Liver (tissue), 8 donors: ENCODE measurements at regions not wholly inside any gene's neighbourhood (a gene's known extent, or its start where the extent isn't known, plus 50 kb on each side); places are given as distances from the start of the nearest gene placed in this dataset.

Experiments used
- DNase-seq: peaks from one replicate; pipeline ENCODE4 v3.0.0-alpha.2; 2017; ENCODE audit warnings: low spot score
- H3K27ac ChIP-seq, 2 donors: one replicate each; pipeline ENCODE4 v1.7.0; 2013; ENCODE audit warnings: inconsistent platforms in 2 of 2, low read length in 2 of 2, control low read depth in 1 of 2, low read depth in 1 of 2, mild to moderate bottlenecking in 1 of 2
- H3K27me3 ChIP-seq, 4 donors: one replicate each; pipeline versions ENCODE4 v1.6.1 to v1.7.0; 2013; ENCODE audit warnings: low read length in 3 of 4, inconsistent platforms in 1 of 4, mild to moderate bottlenecking in 1 of 4, moderate library complexity in 1 of 4; ENCODE audit not compliant: control insufficient read depth in 4 of 4, insufficient read depth in 4 of 4
- H3K36me3 ChIP-seq, 4 donors: one replicate each; pipeline versions ENCODE4 v1.6.1 to v1.7.0; 2013; ENCODE audit warnings: low read length in 3 of 4, mild to moderate bottlenecking in 3 of 4, low read depth in 1 of 4, moderate library complexity in 1 of 4; ENCODE audit not compliant: control insufficient read depth in 4 of 4, insufficient read depth in 3 of 4
- H3K4me1 ChIP-seq, 4 donors: one replicate each; pipeline versions ENCODE4 v1.6.1 to v1.7.0; 2013; ENCODE audit warnings: low read length in 3 of 4, mild to moderate bottlenecking in 3 of 4, moderate library complexity in 1 of 4; ENCODE audit not compliant: control insufficient read depth in 4 of 4, insufficient read depth in 4 of 4
- H3K4me3 ChIP-seq, 3 donors: one replicate each; pipeline versions ENCODE4 v1.6.1 to v1.7.0; 2013; ENCODE audit warnings: low read length in 3 of 3, control low read depth in 1 of 3, low read depth in 1 of 3, mild to moderate bottlenecking in 1 of 3
- H3K9ac ChIP-seq, 2 donors: one replicate each; pipeline ENCODE4 v1.7.0; 2013; ENCODE audit warnings: low read length in 2 of 2, mild to moderate bottlenecking in 2 of 2, moderate library complexity in 2 of 2, control low read depth in 1 of 2, low read depth in 1 of 2
- H3K9me3 ChIP-seq, 4 donors: one replicate each; pipeline versions ENCODE4 v1.6.1 to v1.7.0; 2013; ENCODE audit warnings: low read length in 3 of 4; ENCODE audit not compliant: control insufficient read depth in 4 of 4
- ATF3 ChIP-seq: IDR thresholded peaks from 2 replicates; pipeline ENCODE4 v1.6.1; 2016; ENCODE audit warnings: antibody characterized with exemption
- CTCF ChIP-seq: fragments of 150-350 bp; IDR thresholded peaks from 2 replicates; pipeline ENCODE4 v1.5.1; 2017; ENCODE audit warnings: improper control_type of control experiment, low read depth, low read length; ENCODE audit not compliant: missing input control
- EGR1 ChIP-seq, 2 donors: IDR thresholded peaks; 2 replicates each; pipeline ENCODE4 v1.6.1; 2016 to 2018; ENCODE audit warnings: antibody characterized with exemption in 2 of 2, low read depth in 2 of 2
- FOXA1 ChIP-seq: IDR thresholded peaks from 2 replicates; pipeline ENCODE4 v1.6.1; 2016; ENCODE audit warnings: antibody characterized with exemption
- FOXA2 ChIP-seq: IDR thresholded peaks from 2 replicates; pipeline ENCODE4 v1.6.1; 2016; ENCODE audit warnings: antibody characterized with exemption
- GABPA ChIP-seq, 2 donors: IDR thresholded peaks in 1 of 2; conservative IDR thresholded peaks in 1 of 2; 2 replicates each; pipeline ENCODE4 v1.6.1; 2016; ENCODE audit warnings: antibody characterized with exemption in 2 of 2, mild to moderate bottlenecking in 1 of 2, moderate library complexity in 1 of 2
- HNF4A ChIP-seq, 2 donors: conservative IDR thresholded peaks; 2 replicates each; pipeline ENCODE4 v1.6.1; 2016; ENCODE audit warnings: antibody characterized with exemption in 2 of 2, mild to moderate bottlenecking in 2 of 2
- HNF4G ChIP-seq: IDR thresholded peaks from 2 replicates; pipeline ENCODE4 v1.6.1; 2016; ENCODE audit warnings: antibody characterized with exemption
- JUND ChIP-seq, 2 donors: IDR thresholded peaks; 2 replicates each; pipeline ENCODE4 v1.6.1; 2016; ENCODE audit warnings: antibody characterized with exemption in 2 of 2
- NR2F2 ChIP-seq: IDR thresholded peaks from 2 replicates; pipeline ENCODE4 v1.6.1; 2016; ENCODE audit warnings: antibody characterized with exemption
- RAD21 ChIP-seq, 2 donors: IDR thresholded peaks; 2 replicates each; pipeline ENCODE4 v1.6.1; 2016; ENCODE audit warnings: antibody characterized with exemption in 2 of 2, mild to moderate bottlenecking in 2 of 2
- REST ChIP-seq: IDR thresholded peaks from 2 replicates; pipeline ENCODE4 v1.6.1; 2016; ENCODE audit warnings: antibody characterized with exemption, mild to moderate bottlenecking
- RXRA ChIP-seq, 2 donors: IDR thresholded peaks; 2 replicates each; pipeline ENCODE4 v1.6.1; 2017 to 2018; ENCODE audit warnings: antibody characterized with exemption in 2 of 2, mild to moderate bottlenecking in 1 of 2
- SP1 ChIP-seq: IDR thresholded peaks from 2 replicates; pipeline ENCODE4 v1.6.1; 2018; ENCODE audit warnings: antibody characterized with exemption, mild to moderate bottlenecking
- TAF1 ChIP-seq: conservative IDR thresholded peaks from 2 replicates; pipeline ENCODE4 v1.6.1; 2016; ENCODE audit warnings: antibody characterized with exemption, mild to moderate bottlenecking
- YY1 ChIP-seq: IDR thresholded peaks from 2 replicates; pipeline ENCODE4 v1.6.1; 2016; ENCODE audit warnings: antibody characterized with exemption, mild to moderate bottlenecking
- ZBTB33 ChIP-seq: IDR thresholded peaks from 2 replicates; pipeline ENCODE4 v1.6.1; 2016; ENCODE audit warnings: antibody characterized with exemption
- WGBS: extraction: QIAGEN DNeasy Blood & Tissue Kit; methylation state at CpG from one replicate; pipeline ENCODE4 v1.1.7; 2013; 5-methylcytosine and 5-hydroxymethylcytosine counted together
- TF ChIP-seq, protein P1 (sequence below): IDR thresholded peaks from 2 replicates; pipeline ENCODE4 v1.6.1; 2016; ENCODE audit warnings: antibody characterized with exemption
- donor health status: healthy.
- donor health status: healthy.
- donor health status: healthy.
- donor health status: healthy.
- donor health status: healthy.

DNA sequence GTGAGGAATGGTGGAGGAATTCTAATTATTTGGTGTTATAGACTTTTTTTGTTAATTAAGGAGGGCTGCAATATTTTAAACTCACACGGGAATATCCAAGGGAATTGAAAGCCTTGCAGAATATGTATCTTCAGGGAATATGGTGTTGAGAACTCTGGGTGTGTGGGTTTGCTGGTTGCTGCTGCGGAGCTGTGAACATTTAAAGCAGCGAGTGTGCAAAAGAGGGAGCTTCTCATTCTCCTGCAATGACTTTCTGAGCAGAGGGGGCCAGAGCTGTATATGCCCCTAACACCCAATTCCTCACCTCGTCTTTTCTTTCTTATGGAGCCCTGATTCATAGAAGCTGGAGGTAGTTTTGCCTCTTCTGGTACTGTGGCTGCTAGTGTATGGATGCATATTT is 217.7 kb downstream of the HIPK3 start:
- Histone ChIP-seq H3K9me3 (no peaks in the 10 kb centered on the region), H3K9ac (no peak overlapping the region), H3K27ac (no peak overlapping the region), H3K4me3 (no peak overlapping the region), H3K4me1 (peaks cover 0 to 8% (median 5%) of the 10 kb centered on the region in 4 donors), H3K27me3 (no peaks in the 10 kb centered on the region), H3K36me3 (no peaks in the 10 kb centered on the region)
- DNase-seq: no peak
- WGBS: 77% methylated on average over 4 of the region's 4 CpGs
- TF ChIP-seq ATF3: no peak
- TF ChIP-seq TAF1: no peak
- no peak for TF ChIP-seq GABPA (IDR thresholded peaks at IDR 0.05 in 1 of 2, conservative IDR thresholded peaks at IDR 0.05 in 1 of 2)

DNA sequence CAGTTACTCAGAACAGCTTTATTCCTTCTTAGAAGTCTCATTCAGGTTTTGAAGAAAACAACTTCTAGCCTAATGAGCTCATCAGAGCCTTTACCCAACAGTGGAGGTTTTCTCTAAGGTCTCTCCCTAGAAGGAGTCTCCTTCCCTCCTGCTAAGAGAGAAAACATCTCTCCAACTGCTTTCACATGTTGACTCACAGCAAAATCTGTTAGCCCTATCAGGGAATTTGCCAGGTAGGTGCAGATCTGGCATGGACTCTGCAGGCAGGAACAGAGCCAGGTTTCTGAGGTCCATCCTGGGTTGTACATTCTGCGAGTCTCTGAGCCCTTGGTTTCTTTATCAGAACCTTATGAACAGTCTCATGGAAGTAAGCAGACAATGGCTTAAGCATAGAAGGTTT is 214.4 kb downstream of the HIPK3 start:
- no peak overlapping the region for H3K4me3 ChIP-seq
- no peaks in the 10 kb centered on the region for H3K36me3 ChIP-seq
- no peak overlapping the region for H3K9ac ChIP-seq
- no peak for DNase-seq
- TF ChIP-seq JUND (IDR thresholded peaks at IDR 0.05) (no peak), SP1 (no peak), TAF1 (no peak), ATF3 (no peak), FOXA1 (no peak), FOXA2 (no peak), RXRA (IDR thresholded peaks at IDR 0.05) (no peak), RAD21 (IDR thresholded peaks at IDR 0.05) (no peak), NR2F2 (no peak), REST (no peak), CTCF (no peak), HNF4G (no peak), ZBTB33 (no peak), HNF4A (conservative IDR thresholded peaks at IDR 0.05) (no peak), EGR1 (IDR thresholded peaks at IDR 0.05; ENCODE audit: low read depth in 2 of 2) (no peak), GABPA (IDR thresholded peaks at IDR 0.05 in 1 of 2, conservative IDR thresholded peaks at IDR 0.05 in 1 of 2) (no peak), YY1 (no peak)
- TF ChIP-seq, protein P1, sequence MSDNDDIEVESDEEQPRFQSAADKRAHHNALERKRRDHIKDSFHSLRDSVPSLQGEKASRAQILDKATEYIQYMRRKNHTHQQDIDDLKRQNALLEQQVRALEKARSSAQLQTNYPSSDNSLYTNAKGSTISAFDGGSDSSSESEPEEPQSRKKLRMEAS: no peak
- H3K9me3 ChIP-seq: no peaks in the 10 kb centered on the region
- no peak overlapping the region for H3K27ac ChIP-seq
- no peaks in the 10 kb centered on the region for H3K4me1 ChIP-seq
- WGBS: 50% methylated on average over 1 of the region's 1 CpG
- H3K27me3 ChIP-seq: no peaks in the 10 kb centered on the region
